ENCODE measurements at regions not wholly inside any gene's neighbourhood (a gene's known extent, or its start where the extent isn't known, plus 50 kb on each side); places are given as distances from the start of the nearest gene placed in this dataset.

DNA sequence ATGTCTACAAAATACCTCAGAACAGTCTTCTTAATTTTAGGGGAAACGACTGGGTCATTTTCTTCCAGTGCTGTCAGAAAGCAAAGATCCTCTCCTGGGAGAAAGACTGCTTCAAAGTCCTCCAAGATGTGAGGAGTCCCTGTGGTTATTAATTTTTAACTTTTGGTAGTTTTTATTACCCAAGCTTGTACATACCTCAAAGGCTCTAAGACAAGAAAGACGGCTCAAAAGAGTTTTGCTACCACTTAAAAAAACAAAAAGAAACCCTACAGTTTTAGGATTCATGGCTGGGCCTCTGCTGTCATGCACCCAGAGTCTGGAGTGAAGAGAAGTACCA lies 56.1 kb upstream of the APCDD1L start:
- no peak for DNase-seq
- no peak for TF ChIP-seq POLR2A (IDR thresholded peaks at IDR 0.05)
- TF ChIP-seq CTCF (IDR thresholded peaks at IDR 0.05) = no peak
- Histone ChIP-seq H3K4me1 (peaks cover 0 to 11% (median 0%) of the 10 kb centered on the region in 3 donors), H3K27ac (no peak overlapping the region), H3K4me3 (no peak overlapping the region), H3K9me3 (no peaks in the 10 kb centered on the region), H3K36me3 (no peaks in the 10 kb centered on the region), H3K27me3 (peaks cover 0 to 32% (median 0%) of the 10 kb centered on the region in 4 donors)
- intact Hi-C loops (cut with DNase I) = no loop called here
- WGBS, 2 donors = 41 to 52% methylated on average over 2 of the region's 2 CpGs

- no peak for DNase-seq
- WGBS, 2 donors = 64 to 66% methylated on average over 12 to 14 of the region's 15 CpGs
- Histone ChIP-seq H3K4me1 (peaks cover 0 to 11% (median 0%) of the 10 kb centered on the region in 3 donors), H3K36me3 (no peaks in the 10 kb centered on the region), H3K9me3 (no peaks in the 10 kb centered on the region), H3K27me3 (peaks cover 0 to 22% (median 0%) of the 10 kb centered on the region in 4 donors), H3K27ac (peak overlapping the region in 1 of 4 donors; percentile 36), H3K4me3 (no peak overlapping the region)
- intact Hi-C loops (cut with DNase I) = no loop called here
- TF ChIP-seq CTCF (IDR thresholded peaks at IDR 0.05) = no peak
- TF ChIP-seq POLR2A (IDR thresholded peaks at IDR 0.05) = no peak
Observed at GRCh38 chr20:58570204-58570859, 55.1 kb upstream of the APCDD1L start.

- 61 to 68% methylated on average over 14 to 17 of the region's 28 CpGs for WGBS, 2 donors
- no peaks in the 10 kb centered on the region for H3K9me3 ChIP-seq
- no peak overlapping the region for H3K4me3 ChIP-seq
- DNase-seq = no peak
- no peak overlapping the region for H3K27ac ChIP-seq
- H3K27me3 ChIP-seq = peaks cover 0 to 21% (median 0%) of the 10 kb centered on the region in 4 donors
- TF ChIP-seq CTCF (IDR thresholded peaks at IDR 0.05) (no peak), POLR2A (IDR thresholded peaks at IDR 0.05) (no peak)
- H3K36me3 ChIP-seq = no peaks in the 10 kb centered on the region
- H3K4me1 ChIP-seq = peaks cover 0 to 11% (median 0%) of the 10 kb centered on the region in 3 donors
- intact Hi-C loops (cut with DNase I) = no loop called here
Observed at GRCh38 chr20:58569241-58570125, 54.3 kb upstream of the APCDD1L start.

GRCh38 chr20:58568483-58569240 lies 53.5 kb upstream of the APCDD1L start:
- H3K4me1 ChIP-seq = peaks cover 0 to 11% (median 0%) of the 10 kb centered on the region in 3 donors
- no peaks in the 10 kb centered on the region for H3K36me3 ChIP-seq
- 66 to 79% methylated on average over 9 to 14 of the region's 20 CpGs for WGBS, 2 donors
- DNase-seq = no peak
- no peak overlapping the region for H3K27ac ChIP-seq
- H3K9me3 ChIP-seq = no peaks in the 10 kb centered on the region
- intact Hi-C loops (cut with DNase I) = no loop called here
- H3K27me3 ChIP-seq = peaks cover 0 to 21% (median 0%) of the 10 kb centered on the region in 4 donors
- H3K4me3 ChIP-seq = no peak overlapping the region
- TF ChIP-seq CTCF (IDR thresholded peaks at IDR 0.05) (no peak), POLR2A (IDR thresholded peaks at IDR 0.05) (no peak)

All from esophagus squamous epithelium (tissue), 5 donors.